ENCODE measurements at regions not wholly inside any gene's neighbourhood (a gene's known extent, or its start where the extent isn't known, plus 50 kb on each side); places are given as distances from the start of the nearest gene placed in this dataset.

DNA sequence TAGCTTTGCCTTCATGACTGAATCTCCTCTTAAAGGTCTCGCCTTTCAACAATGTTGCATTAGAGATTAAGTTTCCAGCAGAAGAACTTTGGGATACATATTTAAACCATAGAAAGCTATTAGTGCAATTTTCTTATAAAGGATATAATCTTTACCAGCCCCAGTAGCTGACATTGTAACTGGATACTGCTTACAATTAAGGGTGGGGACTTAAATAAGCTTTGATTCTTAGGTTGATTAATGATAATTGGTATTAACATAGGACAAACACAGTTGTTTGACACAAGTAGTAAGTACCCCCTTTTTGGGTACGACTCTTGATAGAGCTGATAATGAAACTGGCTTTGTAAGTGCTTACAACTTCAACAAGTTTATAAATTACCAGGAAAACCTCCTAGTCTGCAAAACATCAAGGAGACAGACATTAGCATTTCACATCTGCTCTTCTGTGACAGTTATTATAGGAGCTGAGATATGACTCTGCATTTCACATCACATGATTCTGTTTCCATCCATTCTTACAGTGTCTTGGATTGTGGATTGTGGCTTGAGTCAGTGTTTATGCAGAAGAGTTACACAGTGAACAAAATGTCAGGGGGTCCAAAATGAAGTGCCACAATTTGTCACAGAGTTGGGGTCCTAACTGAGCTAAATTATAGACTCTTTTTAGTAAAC is 249.1 kb upstream of the E2F7 start:
- no peak for TF ChIP-seq CTCF (IDR thresholded peaks at IDR 0.05)
- no peak for TF ChIP-seq POLR2A (IDR thresholded peaks at IDR 0.05)

Data from thyroid gland (tissue), 4 donors.